WTC11 (cell line): ENCODE measurements at regions not wholly inside any gene's neighbourhood (a gene's known extent, or its start where the extent isn't known, plus 50 kb on each side); places are given as distances from the start of the nearest gene placed in this dataset.

Source experiments
- ATAC-seq: fragments of 200-7000 bp; cut with Tn5 transposase; 2 replicates; pipeline ENCODE4 v1.10.0; 2021; ENCODE audit warnings: mild to moderate bottlenecking, moderate library complexity
- CTCF ChIA-PET: fragments of 300-600 bp; sonication (Branson Sonifier 250); formaldehyde crosslinking; loops from one replicate; lab custom pipeline; 2021; ENCODE audit warnings: antibody characterized with exemption; lab: Charles Lee
- POLR2A ChIA-PET: fragments of 350-600 bp; sonication (Branson Sonifier 250); formaldehyde crosslinking; loops from one replicate; lab custom pipeline; 2021; ENCODE audit warnings: antibody characterized with exemption; lab: Charles Lee
- DNase-seq: peaks from one replicate; pipeline ENCODE4 v3.0.0; 2021; ENCODE audit warnings: low spot score
- H3K27ac Mint-ChIP-seq: 2 replicates; pipeline ENCODE4 v1.8.0; 2021; ENCODE audit warnings: mixed read lengths
- H3K27me3 Mint-ChIP-seq: 2 replicates; pipeline ENCODE4 v1.8.0; 2021; ENCODE audit warnings: low read depth, mild to moderate bottlenecking, moderate library complexity, mixed read lengths
- H3K36me3 Mint-ChIP-seq: 2 replicates; pipeline ENCODE4 v1.8.0; 2021; ENCODE audit warnings: mixed read lengths
- H3K4me1 Mint-ChIP-seq: 2 replicates; pipeline ENCODE4 v1.8.0; 2022; ENCODE audit warnings: mixed read lengths
- H3K4me3 Mint-ChIP-seq: 2 replicates; pipeline ENCODE4 v1.8.0; 2021; ENCODE audit warnings: mild to moderate bottlenecking, moderate library complexity, mixed read lengths
- H3K9me3 Mint-ChIP-seq: 2 replicates; pipeline ENCODE4 v1.8.0; 2021; ENCODE audit warnings: mixed read lengths
- ELF4 ChIP-seq: sonication (generic); formaldehyde crosslinking; IDR thresholded peaks from 2 replicates; pipeline ENCODE4 v1.8.1; 2022; ENCODE audit warnings: low read depth, mild to moderate bottlenecking, moderate library complexity, missing genetic modification reagents
- HMGA2 ChIP-seq: fragments of 250-450 bp; sonication (Bioruptor Pico); IDR thresholded peaks from 2 replicates; pipeline ENCODE4 v1.4.0; 2021; ENCODE audit warnings: mild to moderate bottlenecking, moderate library complexity
- HMGXB4 ChIP-seq: sonication (generic); formaldehyde crosslinking; IDR thresholded peaks from 2 replicates; pipeline ENCODE4 v1.8.1; 2023; ENCODE audit warnings: mild to moderate bottlenecking, moderate library complexity, missing genetic modification reagents
- IRF2 ChIP-seq: sonication (generic); formaldehyde crosslinking; IDR thresholded peaks from 2 replicates; pipeline ENCODE4 v1.8.0; 2022; ENCODE audit warnings: low read depth, missing genetic modification reagents, borderline replicate concordance
- MLX ChIP-seq: sonication (generic); formaldehyde crosslinking; IDR thresholded peaks from 2 replicates; pipeline ENCODE4 v1.8.1; 2023; ENCODE audit warnings: mild to moderate bottlenecking, missing genetic modification reagents, moderate library complexity
- NFATC4 ChIP-seq: fragments of 250-450 bp; sonication (Bioruptor Pico); IDR thresholded peaks from 2 replicates; pipeline ENCODE4 v1.9.0; 2021; ENCODE audit warnings: mild to moderate bottlenecking
- NFYB ChIP-seq: sonication (generic); formaldehyde crosslinking; conservative IDR thresholded peaks from 2 replicates; pipeline ENCODE4 v1.8.0; 2022; ENCODE audit warnings: low read depth, missing genetic modification reagents
- TP53 ChIP-seq: sonication (generic); formaldehyde crosslinking; IDR thresholded peaks from 2 replicates; pipeline ENCODE4 v1.8.1; 2023; ENCODE audit warnings: mild to moderate bottlenecking, missing genetic modification reagents
- ZNF138 ChIP-seq: sonication (generic); formaldehyde crosslinking; conservative IDR thresholded peaks from 2 replicates; pipeline ENCODE4 v1.8.1; 2022; ENCODE audit warnings: mild to moderate bottlenecking, moderate library complexity, missing genetic modification reagents
- ZNF416 ChIP-seq: fragments of 250-450 bp; sonication (Bioruptor Pico); IDR thresholded peaks from 2 replicates; pipeline ENCODE4 v1.9.0; 2021; ENCODE audit warnings: mild to moderate bottlenecking, inconsistent platforms
- ZNF425 ChIP-seq: fragments of 250-450 bp; sonication (Bioruptor Pico); conservative IDR thresholded peaks from 2 replicates; pipeline ENCODE4 v1.9.0; 2021; ENCODE audit warnings: mild to moderate bottlenecking
- TF ChIP-seq, protein P1 (sequence below): sonication (generic); formaldehyde crosslinking; IDR thresholded peaks from 2 replicates; pipeline ENCODE4 v1.8.0; 2023; ENCODE audit warnings: missing genetic modification reagents, mild to moderate bottlenecking, borderline replicate concordance
- TF ChIP-seq, protein P2 (sequence below): fragments of 250-450 bp; sonication (Bioruptor Pico); IDR thresholded peaks from 2 replicates; pipeline ENCODE4 v1.9.0; 2021; ENCODE audit warnings: mild to moderate bottlenecking
- TF ChIP-seq, protein P3 (sequence below): fragments of 200-600 bp; IDR thresholded peaks from 2 replicates; pipeline ENCODE4 v1.8.0; 2022; ENCODE audit warnings: antibody characterized with exemption
- TF ChIP-seq, protein P4 (sequence below): sonication (generic); formaldehyde crosslinking; IDR thresholded peaks from 2 replicates; pipeline ENCODE4 v1.8.0; 2023; ENCODE audit warnings: missing genetic modification reagents

DNA sequence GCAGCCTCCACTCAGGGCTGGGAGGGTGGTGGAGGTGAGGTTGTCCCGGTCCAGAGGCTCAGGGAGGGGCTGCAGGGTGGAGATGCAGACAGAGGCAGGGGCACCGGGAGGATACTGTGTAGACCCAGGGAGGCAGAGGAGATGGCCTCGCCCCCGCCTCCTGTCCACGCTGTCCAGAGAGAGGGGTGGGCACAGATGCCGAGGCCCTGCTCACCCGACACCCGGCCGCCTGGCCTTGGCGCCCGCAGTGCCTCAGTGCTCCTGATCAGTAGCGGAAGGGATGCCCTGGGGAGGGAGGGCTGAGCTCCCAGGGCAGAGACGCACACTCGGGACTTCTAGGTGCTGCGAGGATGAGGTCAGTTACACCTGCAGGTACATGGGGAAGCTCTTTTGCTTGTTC lies 102.7 kb upstream of the TTC34 start:
- Mint-ChIP-seq H3K27me3 (peaks cover 3% of the 10 kb centered on the region; the same call in 1 of the 2 replicates), H3K4me1 (no peaks in the 10 kb centered on the region), H3K4me3 (no peak overlapping the region), H3K27ac (no peak overlapping the region), H3K36me3 (peaks cover 29% of the 10 kb centered on the region)
- ATAC-seq, result no peak
- ChIA-PET CTCF (interaction anchor here (1.4 kb wide), 1 partner anchor 520 kb away, joined by 3 read pairs; no protein-coding TSS in a partner anchor), POLR2A (no interaction called here)
- no peak for TF ChIP-seq IRF2 (CRISPR knock-in tag)
- no peak for TF ChIP-seq ZNF425 (CRISPR knock-in tag)
- TF ChIP-seq NFATC4 (CRISPR knock-in tag), result no peak
- TF ChIP-seq MLX, result no peak
- no peak for TF ChIP-seq HMGA2 (CRISPR knock-in tag)
- TF ChIP-seq TP53, result no peak
- TF ChIP-seq, protein P1, sequence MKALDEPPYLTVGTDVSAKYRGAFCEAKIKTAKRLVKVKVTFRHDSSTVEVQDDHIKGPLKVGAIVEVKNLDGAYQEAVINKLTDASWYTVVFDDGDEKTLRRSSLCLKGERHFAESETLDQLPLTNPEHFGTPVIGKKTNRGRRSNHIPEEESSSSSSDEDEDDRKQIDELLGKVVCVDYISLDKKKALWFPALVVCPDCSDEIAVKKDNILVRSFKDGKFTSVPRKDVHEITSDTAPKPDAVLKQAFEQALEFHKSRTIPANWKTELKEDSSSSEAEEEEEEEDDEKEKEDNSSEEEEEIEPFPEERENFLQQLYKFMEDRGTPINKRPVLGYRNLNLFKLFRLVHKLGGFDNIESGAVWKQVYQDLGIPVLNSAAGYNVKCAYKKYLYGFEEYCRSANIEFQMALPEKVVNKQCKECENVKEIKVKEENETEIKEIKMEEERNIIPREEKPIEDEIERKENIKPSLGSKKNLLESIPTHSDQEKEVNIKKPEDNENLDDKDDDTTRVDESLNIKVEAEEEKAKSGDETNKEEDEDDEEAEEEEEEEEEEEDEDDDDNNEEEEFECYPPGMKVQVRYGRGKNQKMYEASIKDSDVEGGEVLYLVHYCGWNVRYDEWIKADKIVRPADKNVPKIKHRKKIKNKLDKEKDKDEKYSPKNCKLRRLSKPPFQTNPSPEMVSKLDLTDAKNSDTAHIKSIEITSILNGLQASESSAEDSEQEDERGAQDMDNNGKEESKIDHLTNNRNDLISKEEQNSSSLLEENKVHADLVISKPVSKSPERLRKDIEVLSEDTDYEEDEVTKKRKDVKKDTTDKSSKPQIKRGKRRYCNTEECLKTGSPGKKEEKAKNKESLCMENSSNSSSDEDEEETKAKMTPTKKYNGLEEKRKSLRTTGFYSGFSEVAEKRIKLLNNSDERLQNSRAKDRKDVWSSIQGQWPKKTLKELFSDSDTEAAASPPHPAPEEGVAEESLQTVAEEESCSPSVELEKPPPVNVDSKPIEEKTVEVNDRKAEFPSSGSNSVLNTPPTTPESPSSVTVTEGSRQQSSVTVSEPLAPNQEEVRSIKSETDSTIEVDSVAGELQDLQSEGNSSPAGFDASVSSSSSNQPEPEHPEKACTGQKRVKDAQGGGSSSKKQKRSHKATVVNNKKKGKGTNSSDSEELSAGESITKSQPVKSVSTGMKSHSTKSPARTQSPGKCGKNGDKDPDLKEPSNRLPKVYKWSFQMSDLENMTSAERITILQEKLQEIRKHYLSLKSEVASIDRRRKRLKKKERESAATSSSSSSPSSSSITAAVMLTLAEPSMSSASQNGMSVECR, result no peak
- TF ChIP-seq, protein P2, sequence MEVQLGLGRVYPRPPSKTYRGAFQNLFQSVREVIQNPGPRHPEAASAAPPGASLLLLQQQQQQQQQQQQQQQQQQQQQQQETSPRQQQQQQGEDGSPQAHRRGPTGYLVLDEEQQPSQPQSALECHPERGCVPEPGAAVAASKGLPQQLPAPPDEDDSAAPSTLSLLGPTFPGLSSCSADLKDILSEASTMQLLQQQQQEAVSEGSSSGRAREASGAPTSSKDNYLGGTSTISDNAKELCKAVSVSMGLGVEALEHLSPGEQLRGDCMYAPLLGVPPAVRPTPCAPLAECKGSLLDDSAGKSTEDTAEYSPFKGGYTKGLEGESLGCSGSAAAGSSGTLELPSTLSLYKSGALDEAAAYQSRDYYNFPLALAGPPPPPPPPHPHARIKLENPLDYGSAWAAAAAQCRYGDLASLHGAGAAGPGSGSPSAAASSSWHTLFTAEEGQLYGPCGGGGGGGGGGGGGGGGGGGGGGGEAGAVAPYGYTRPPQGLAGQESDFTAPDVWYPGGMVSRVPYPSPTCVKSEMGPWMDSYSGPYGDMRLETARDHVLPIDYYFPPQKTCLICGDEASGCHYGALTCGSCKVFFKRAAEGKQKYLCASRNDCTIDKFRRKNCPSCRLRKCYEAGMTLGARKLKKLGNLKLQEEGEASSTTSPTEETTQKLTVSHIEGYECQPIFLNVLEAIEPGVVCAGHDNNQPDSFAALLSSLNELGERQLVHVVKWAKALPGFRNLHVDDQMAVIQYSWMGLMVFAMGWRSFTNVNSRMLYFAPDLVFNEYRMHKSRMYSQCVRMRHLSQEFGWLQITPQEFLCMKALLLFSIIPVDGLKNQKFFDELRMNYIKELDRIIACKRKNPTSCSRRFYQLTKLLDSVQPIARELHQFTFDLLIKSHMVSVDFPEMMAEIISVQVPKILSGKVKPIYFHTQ (CRISPR knock-in tag), result no peak
- TF ChIP-seq, protein P3, sequence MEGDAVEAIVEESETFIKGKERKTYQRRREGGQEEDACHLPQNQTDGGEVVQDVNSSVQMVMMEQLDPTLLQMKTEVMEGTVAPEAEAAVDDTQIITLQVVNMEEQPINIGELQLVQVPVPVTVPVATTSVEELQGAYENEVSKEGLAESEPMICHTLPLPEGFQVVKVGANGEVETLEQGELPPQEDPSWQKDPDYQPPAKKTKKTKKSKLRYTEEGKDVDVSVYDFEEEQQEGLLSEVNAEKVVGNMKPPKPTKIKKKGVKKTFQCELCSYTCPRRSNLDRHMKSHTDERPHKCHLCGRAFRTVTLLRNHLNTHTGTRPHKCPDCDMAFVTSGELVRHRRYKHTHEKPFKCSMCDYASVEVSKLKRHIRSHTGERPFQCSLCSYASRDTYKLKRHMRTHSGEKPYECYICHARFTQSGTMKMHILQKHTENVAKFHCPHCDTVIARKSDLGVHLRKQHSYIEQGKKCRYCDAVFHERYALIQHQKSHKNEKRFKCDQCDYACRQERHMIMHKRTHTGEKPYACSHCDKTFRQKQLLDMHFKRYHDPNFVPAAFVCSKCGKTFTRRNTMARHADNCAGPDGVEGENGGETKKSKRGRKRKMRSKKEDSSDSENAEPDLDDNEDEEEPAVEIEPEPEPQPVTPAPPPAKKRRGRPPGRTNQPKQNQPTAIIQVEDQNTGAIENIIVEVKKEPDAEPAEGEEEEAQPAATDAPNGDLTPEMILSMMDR, result no peak
- TF ChIP-seq NFYB (CRISPR knock-in tag), result no peak
- no peak for TF ChIP-seq ZNF416
- TF ChIP-seq, protein P4, sequence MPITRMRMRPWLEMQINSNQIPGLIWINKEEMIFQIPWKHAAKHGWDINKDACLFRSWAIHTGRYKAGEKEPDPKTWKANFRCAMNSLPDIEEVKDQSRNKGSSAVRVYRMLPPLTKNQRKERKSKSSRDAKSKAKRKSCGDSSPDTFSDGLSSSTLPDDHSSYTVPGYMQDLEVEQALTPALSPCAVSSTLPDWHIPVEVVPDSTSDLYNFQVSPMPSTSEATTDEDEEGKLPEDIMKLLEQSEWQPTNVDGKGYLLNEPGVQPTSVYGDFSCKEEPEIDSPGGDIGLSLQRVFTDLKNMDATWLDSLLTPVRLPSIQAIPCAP, result no peak
- TF ChIP-seq ZNF138 (CRISPR knock-in tag), result no peak
- no peak for TF ChIP-seq HMGXB4 (CRISPR knock-in tag)
- no peak for TF ChIP-seq ELF4
- TF ChIP-seq, all 79 proteins: peak for 0
- DNase-seq, result no peak
- peaks cover 17% of the 10 kb centered on the region for H3K9me3 Mint-ChIP-seq
